IPS DF 6.9 (cell line): ENCODE measurements at regions not wholly inside any gene's neighbourhood (a gene's known extent, or its start where the extent isn't known, plus 50 kb on each side); places are given as distances from the start of the nearest gene placed in this dataset.

Experiments
- DNase-seq: peaks from one replicate; pipeline ENCODE4 v3.0.0-alpha.2; 2013; ENCODE audit warnings: low read depth, low spot score
- H3K27ac ChIP-seq: one replicate; pipeline ENCODE4 v1.5.1; 2013; ENCODE audit warnings: low read length, control low read depth
- H3K27me3 ChIP-seq: 2 replicates; pipeline ENCODE4 v1.6.1; 2013; ENCODE audit warnings: mild to moderate bottlenecking, low read length; ENCODE audit not compliant: control insufficient read depth, insufficient read depth
- H3K36me3 ChIP-seq: 2 replicates; pipeline ENCODE4 v1.6.1; 2013; ENCODE audit warnings: low read length; ENCODE audit not compliant: control insufficient read depth, insufficient read depth
- H3K4me1 ChIP-seq: 2 replicates; pipeline ENCODE4 v1.6.1; 2013; ENCODE audit warnings: low read length; ENCODE audit not compliant: control insufficient read depth, insufficient read depth
- H3K4me3 ChIP-seq: 2 replicates; pipeline ENCODE4 v1.5.1; 2013; ENCODE audit warnings: mild to moderate bottlenecking, low read length
- H3K9me3 ChIP-seq: 2 replicates; pipeline ENCODE4 v1.6.1; 2013; ENCODE audit warnings: low read length, inconsistent platforms; ENCODE audit not compliant: control insufficient read depth, insufficient read depth
- WGBS: extraction: QIAGEN DNeasy Blood & Tissue Kit; methylation state at CpG from one replicate; pipeline ENCODE4 v1.1.7; 2013; ENCODE audit warnings: mixed read lengths, missing lambda C conversion rate; ENCODE audit not compliant: insufficient read length, insufficient coverage; 5-methylcytosine and 5-hydroxymethylcytosine counted together

DNA sequence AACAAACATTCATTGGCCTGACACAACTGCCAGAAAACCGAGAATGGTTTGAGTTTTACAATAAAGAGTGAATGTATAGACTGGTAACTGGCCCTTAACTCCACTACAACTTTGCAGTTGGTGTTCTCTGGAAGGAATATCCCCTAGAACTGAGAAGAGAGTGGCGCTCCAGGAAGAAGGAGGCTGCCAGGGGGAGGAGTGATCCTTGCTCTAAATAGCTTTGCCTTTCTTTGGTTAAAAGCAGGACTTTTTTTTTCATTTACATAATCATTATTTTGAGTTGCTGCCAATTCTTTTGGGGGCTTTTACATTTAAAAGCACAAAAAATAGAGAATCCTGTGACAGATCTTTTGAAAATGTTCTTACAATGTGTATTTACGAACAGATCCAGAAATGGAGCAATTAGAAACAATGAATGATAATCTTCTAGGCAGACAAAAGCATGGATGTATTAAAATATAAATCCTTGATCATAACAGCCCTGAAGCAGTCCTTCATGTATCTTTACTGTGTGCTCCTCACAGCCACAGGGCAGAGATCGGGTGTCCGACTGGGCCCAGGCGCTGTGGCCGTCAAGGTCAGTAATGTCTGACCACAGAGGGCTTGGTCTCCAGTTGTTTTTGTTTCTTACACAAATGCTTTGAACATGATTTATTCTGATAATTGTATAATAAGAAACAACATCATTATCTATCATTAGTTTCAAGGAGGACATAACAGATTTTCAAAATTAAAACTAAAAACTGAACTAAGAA lies 612.2 kb downstream of the HDGFL1 start:
- H3K4me1 ChIP-seq = 0 out of 2 replicates have a peak, but pooled peaks cover 2% of the 10 kb centered on the region
- H3K4me3 ChIP-seq = no peak overlapping the region
- H3K27me3 ChIP-seq = no peaks in the 10 kb centered on the region
- no CpG with 5 or more reads among the region's 7 CpGs for WGBS
- no peak for DNase-seq
- H3K27ac ChIP-seq = no peak overlapping the region
- H3K9me3 ChIP-seq = no peaks in the 10 kb centered on the region
- no peaks in the 10 kb centered on the region for H3K36me3 ChIP-seq

DNA sequence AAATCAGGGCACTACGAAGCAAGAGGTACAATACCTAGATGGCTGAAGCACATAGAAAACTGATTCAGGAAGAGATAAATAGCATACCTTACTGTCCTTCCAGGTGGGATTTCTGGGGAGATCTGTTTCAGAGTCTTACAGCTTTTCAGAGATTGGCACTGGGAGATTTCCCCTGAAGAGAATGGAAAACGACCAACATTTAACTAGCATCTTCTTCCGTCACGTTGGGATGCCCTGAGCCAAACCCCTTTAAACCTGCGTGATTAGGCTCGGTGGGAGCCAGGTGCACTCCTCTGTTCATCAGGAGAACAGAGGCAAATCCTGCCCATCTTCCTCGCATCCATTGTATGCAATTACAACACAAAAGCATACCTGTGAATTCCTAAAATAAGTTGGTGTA lies 614.5 kb downstream of the HDGFL1 start:
- WGBS = no CpG with 5 or more reads among the region's 7 CpGs
- H3K4me3 ChIP-seq = no peak overlapping the region
- H3K9me3 ChIP-seq = no peaks in the 10 kb centered on the region

DNA sequence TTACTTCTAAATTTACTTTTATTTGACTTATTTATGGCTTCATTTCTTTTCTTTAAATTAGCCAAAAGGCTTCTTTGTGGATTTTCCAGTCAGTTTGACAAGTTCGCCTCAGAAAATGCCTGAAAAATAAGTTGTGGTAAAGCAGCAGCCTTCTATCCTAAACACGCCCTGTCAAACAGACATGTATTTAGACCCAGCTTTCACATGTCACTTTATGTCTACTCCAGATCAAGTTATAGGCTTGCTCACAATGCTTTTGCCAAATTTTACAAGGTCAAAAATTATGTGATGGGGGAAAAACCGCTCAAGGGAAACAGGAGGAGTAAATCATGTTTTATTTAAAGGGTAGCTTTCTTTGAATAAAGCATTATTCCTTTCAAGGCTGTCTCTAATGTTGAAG lies 615.0 kb downstream of the HDGFL1 start:
- Histone ChIP-seq H3K9me3 (no peaks in the 10 kb centered on the region), H3K4me3 (no peak overlapping the region), H3K27me3 (no peaks in the 10 kb centered on the region), H3K36me3 (no peaks in the 10 kb centered on the region), H3K27ac (no peak overlapping the region), H3K4me1 (0 out of 2 replicates have a peak, but pooled peaks cover 2% of the 10 kb centered on the region)
- no CpG with 5 or more reads among the region's 3 CpGs for WGBS
- DNase-seq = no peak

More for the DNA sequence above, 614.5 kb downstream of the HDGFL1 start:
- H3K27me3 ChIP-seq = no peaks in the 10 kb centered on the region
- DNase-seq = no peak
- H3K27ac ChIP-seq = no peak overlapping the region
- 0 out of 2 replicates have a peak, but pooled peaks cover 2% of the 10 kb centered on the region for H3K4me1 ChIP-seq
- H3K36me3 ChIP-seq = no peaks in the 10 kb centered on the region

DNA sequence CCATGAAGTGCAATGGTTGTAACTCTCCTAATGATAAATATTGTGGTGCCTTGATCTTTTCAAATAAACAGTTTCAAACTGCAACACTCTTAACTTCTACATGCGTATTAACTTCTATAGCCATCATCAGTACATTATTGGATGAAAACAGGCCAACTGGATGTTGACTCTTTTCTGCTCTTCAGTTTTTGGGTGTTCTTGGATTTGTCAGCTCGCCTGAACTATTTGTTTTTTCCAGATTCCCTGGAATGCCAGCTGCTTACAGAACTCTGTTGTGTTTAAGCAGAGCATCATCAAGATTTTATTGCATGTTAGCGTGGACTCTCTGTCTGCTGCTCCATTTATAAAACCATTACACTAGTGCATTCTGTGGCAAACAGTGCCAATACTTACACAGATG lies 626.1 kb downstream of the HDGFL1 start:
- Histone ChIP-seq H3K27me3 (no peaks in the 10 kb centered on the region), H3K36me3 (no peaks in the 10 kb centered on the region), H3K9me3 (no peaks in the 10 kb centered on the region), H3K4me3 (no peak overlapping the region), H3K4me1 (no peaks in the 10 kb centered on the region), H3K27ac (no peak overlapping the region)
- no peak for DNase-seq
- WGBS = no CpG with 5 or more reads among the region's 3 CpGs

DNA sequence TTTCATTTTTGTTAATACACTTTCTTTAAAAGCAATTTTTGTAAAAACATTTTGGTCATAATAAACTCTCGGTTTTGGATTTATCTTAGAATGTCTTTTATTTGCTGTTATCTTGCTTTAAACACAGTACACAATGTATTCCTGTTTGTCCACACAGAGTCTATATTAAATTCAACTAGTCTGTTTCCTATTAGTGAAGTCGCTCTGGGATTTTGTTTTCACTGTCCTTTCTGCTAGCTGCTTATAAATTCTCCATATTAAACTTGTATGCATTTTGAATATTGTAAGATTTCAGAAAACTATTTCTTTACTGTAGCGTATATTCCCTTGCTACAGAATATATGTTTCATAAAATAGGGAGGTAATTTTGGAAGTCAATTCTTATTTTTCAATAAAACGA lies 630.2 kb downstream of the HDGFL1 start:
- WGBS = no CpG with 5 or more reads among the region's 4 CpGs
- DNase-seq = no peak
- H3K27me3 ChIP-seq = no peaks in the 10 kb centered on the region

DNA sequence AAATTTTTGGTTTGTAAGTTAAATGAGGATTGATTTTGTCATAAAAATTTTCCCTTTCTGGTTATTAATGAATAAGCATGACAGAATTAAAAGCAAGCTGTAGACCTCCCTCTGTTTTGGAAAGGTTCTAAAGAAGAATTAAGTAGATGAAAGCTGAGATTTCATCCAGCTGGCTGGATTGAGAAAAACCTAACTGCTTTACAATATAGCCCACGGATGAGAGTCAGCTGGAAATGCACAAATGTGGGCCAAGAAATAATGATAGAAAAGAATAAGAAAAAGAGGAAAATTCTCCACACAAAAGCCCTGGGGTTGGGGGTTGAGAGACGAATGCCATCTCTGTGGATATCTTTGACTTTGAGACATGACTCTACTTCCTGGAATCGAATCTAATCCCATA lies 631.6 kb downstream of the HDGFL1 start:
- Histone ChIP-seq H3K27me3 (no peaks in the 10 kb centered on the region), H3K36me3 (no peaks in the 10 kb centered on the region), H3K4me3 (no peak overlapping the region), H3K27ac (no peak overlapping the region), H3K9me3 (no peaks in the 10 kb centered on the region), H3K4me1 (no peaks in the 10 kb centered on the region)
- no CpG with 5 or more reads among the region's 3 CpGs for WGBS
- DNase-seq = no peak

More for the DNA sequence above, 630.2 kb downstream of the HDGFL1 start:
- no peak overlapping the region for H3K27ac ChIP-seq
- H3K36me3 ChIP-seq = no peaks in the 10 kb centered on the region
- no peaks in the 10 kb centered on the region for H3K4me1 ChIP-seq
- H3K9me3 ChIP-seq = no peaks in the 10 kb centered on the region
- H3K4me3 ChIP-seq = no peak overlapping the region

DNA sequence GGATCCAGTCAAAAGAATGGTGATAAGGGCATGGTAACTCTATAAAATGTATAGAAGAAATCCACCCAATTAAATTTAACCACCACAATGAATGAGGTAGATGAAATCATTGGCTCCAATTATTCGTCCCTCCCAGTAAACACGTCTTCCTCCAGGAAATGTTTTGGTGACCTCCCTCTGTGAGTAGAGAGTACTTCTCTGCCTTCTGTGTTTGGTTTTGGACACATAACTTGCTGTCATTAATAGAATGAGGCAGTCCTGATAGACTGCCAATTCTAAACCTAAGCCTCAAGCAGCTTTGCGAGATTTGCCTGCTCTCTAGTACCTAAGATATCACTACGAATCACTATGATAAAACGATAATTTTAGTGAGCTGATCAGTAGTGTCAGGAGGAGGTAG lies 632.8 kb downstream of the HDGFL1 start:
- no peak for DNase-seq
- Histone ChIP-seq H3K27ac (no peak overlapping the region), H3K36me3 (no peaks in the 10 kb centered on the region), H3K4me1 (no peaks in the 10 kb centered on the region), H3K9me3 (no peaks in the 10 kb centered on the region), H3K27me3 (no peaks in the 10 kb centered on the region), H3K4me3 (no peak overlapping the region)
- WGBS = no CpG with 5 or more reads among the region's 5 CpGs

DNA sequence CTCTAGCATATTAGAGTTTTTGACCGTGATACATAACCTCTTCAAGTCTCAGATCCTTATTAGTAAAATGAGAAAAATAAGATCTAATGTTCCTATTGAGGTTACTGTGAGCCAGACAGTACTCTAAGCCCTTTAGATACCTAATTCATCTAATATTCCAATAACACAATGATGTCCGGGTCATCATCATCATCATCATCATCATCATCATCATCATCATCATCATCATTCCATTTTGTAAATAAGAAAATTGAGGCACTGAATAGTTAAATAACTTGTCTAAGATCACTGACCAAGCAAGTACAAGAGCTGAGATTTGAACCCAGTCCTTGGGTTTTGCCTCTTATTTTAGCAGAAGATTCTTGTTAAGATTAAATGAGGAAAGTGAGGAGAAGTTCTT lies 643.0 kb downstream of the HDGFL1 start:
- Histone ChIP-seq H3K4me1 (no peaks in the 10 kb centered on the region), H3K9me3 (no peaks in the 10 kb centered on the region), H3K36me3 (no peaks in the 10 kb centered on the region), H3K27me3 (no peaks in the 10 kb centered on the region), H3K27ac (no peak overlapping the region), H3K4me3 (no peak overlapping the region)
- DNase-seq = no peak
- no CpG with 5 or more reads among the region's 2 CpGs for WGBS

DNA sequence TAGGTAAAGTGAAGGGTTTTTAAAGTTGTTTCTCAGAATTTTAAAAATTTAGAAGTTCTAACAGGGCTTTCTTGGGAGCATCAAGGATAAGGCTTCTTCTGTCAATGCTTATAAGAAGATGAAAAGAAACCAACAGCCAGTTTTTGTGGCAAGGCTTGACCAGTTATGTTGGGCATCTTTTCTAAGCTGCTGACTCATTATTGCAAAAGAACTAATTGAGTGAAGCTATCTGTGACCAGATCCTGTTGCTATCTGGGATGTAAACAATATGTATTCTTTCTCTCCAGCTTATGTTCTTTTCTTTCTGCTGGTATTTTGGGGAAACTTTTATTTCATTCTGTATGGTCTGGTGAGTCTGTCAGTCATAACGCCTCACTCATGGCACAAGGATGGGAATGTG lies 643.8 kb downstream of the HDGFL1 start:
- Histone ChIP-seq H3K27me3 (no peaks in the 10 kb centered on the region), H3K36me3 (no peaks in the 10 kb centered on the region), H3K4me3 (no peak overlapping the region), H3K9me3 (no peaks in the 10 kb centered on the region), H3K4me1 (no peaks in the 10 kb centered on the region), H3K27ac (no peak overlapping the region)
- DNase-seq = no peak
- no CpG with 5 or more reads among the region's 1 CpG for WGBS

DNA sequence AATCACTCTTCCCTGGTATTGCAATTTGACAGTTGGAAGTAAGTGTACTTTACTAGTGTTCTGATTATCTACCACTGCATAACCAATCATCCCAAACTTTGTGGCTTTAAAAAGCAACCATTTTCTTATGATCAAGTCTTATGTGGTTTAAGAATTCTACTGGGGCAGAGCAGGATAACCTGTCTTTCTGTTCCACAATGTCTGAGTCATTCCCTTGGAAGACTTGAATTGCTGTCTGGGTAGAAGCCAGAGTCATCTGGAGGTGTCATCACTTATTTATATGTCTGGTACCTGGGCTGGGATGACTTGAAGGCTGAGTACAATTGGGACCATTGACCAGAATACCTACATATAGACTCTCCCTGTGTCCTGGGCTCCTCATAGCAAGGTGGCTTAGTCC lies 644.3 kb downstream of the HDGFL1 start:
- no peak for DNase-seq
- H3K9me3 ChIP-seq = no peaks in the 10 kb centered on the region
- H3K4me3 ChIP-seq = no peak overlapping the region
- H3K27me3 ChIP-seq = no peaks in the 10 kb centered on the region
- H3K27ac ChIP-seq = no peak overlapping the region
- H3K4me1 ChIP-seq = no peaks in the 10 kb centered on the region
- H3K36me3 ChIP-seq = no peaks in the 10 kb centered on the region

DNA sequence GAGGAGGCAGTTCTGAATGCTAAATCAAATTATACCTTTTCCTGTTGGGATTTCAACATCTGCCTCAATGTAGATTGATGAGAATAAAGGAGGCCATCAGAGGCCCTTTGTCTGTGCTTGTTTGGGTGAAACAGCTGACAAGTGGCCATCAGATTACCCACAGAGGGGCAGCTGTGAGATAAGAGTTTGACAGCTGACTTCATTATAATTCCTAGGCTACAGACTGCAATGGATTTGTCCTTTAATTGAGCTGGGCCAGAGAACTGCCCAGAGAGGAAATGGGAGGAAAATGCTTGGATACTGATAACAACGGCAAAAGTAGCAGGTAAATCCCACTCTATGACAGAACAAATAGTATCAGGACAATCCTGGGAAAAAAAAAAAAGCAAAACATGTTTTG lies 649.4 kb downstream of the HDGFL1 start:
- DNase-seq = peak; percentile 13
- Histone ChIP-seq H3K27ac (no peak overlapping the region), H3K4me1 (no peaks in the 10 kb centered on the region), H3K4me3 (no peak overlapping the region), H3K9me3 (no peaks in the 10 kb centered on the region), H3K36me3 (no peaks in the 10 kb centered on the region), H3K27me3 (no peaks in the 10 kb centered on the region)
- WGBS = no CpG with 5 or more reads among the region's 1 CpG
